Spleen (tissue), 7 donors: ENCODE measurements at regions not wholly inside any gene's neighbourhood (a gene's known extent, or its start where the extent isn't known, plus 50 kb on each side); places are given as distances from the start of the nearest gene placed in this dataset.

Experiments
- POLR2A ChIP-seq, 3 donors: fragments of 450-650 bp; IDR thresholded peaks; one replicate each; pipeline ENCODE4 v1.5.1; 2017; ENCODE audit warnings: antibody characterized with exemption in 3 of 3, mild to moderate bottlenecking in 1 of 3
- POLR2AphosphoS5 ChIP-seq, 3 donors: sonication (generic); formaldehyde crosslinking; IDR thresholded peaks; one replicate each; pipeline ENCODE4 v1.5.1; 2017; ENCODE audit warnings: antibody characterized with exemption in 3 of 3
- TF ChIP-seq, protein P1 (sequence below), 11 experiments: fragments of 200-600 bp in 7 of 11; fragments of 450-650 bp in 4 of 11; sonication (generic) in 4 of 11; IDR thresholded peaks in 8 of 11; conservative IDR thresholded peaks in 3 of 11; 1 replicate in 7 of 11; 2 replicates in 4 of 11; pipeline versions ENCODE4 v1.4.0 to v1.8.0; 2016 to 2021; ENCODE audit warnings: antibody characterized with exemption in 11 of 11, inconsistent platforms in 4 of 11, mild to moderate bottlenecking in 1 of 11
- donor health status: DM: no; HTN: no; CAD: no; lungs with moderate emphysema.
- donor health status: DM: no; HTN: no; CAD: no.
- donor health status: DM: no; HTN: no; CAD: no.

DNA sequence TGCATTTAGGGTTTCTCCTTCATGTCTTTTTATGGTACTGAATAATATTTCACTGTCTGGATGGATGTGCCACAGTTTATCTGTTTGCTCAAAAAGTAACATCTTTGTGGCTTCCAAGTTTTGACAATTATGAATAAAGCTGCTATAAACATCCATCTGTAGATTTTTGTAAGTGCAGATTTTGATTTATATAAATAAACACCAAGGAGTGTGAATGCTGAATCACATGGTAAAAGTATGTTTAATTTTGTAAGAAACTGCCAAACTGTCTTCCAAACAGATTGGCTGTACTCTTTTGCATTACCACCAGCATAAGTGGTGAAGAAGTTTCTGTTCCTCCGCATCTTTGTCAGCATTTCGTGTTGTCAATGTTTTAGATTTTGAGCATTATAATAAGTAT is 158.7 kb upstream of the GIMD1 start:
- TF ChIP-seq POLR2A (IDR thresholded peaks at IDR 0.05), result no peak
- TF ChIP-seq, protein P1, sequence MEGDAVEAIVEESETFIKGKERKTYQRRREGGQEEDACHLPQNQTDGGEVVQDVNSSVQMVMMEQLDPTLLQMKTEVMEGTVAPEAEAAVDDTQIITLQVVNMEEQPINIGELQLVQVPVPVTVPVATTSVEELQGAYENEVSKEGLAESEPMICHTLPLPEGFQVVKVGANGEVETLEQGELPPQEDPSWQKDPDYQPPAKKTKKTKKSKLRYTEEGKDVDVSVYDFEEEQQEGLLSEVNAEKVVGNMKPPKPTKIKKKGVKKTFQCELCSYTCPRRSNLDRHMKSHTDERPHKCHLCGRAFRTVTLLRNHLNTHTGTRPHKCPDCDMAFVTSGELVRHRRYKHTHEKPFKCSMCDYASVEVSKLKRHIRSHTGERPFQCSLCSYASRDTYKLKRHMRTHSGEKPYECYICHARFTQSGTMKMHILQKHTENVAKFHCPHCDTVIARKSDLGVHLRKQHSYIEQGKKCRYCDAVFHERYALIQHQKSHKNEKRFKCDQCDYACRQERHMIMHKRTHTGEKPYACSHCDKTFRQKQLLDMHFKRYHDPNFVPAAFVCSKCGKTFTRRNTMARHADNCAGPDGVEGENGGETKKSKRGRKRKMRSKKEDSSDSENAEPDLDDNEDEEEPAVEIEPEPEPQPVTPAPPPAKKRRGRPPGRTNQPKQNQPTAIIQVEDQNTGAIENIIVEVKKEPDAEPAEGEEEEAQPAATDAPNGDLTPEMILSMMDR (IDR thresholded peaks at IDR 0.05 in 8 of 11, conservative IDR thresholded peaks at IDR 0.05 in 3 of 11), result no peak
- no peak for TF ChIP-seq POLR2AphosphoS5 (IDR thresholded peaks at IDR 0.05)
